ENCODE measurements at regions not wholly inside any gene's neighbourhood (a gene's known extent, or its start where the extent isn't known, plus 50 kb on each side); places are given as distances from the start of the nearest gene placed in this dataset.

DNA sequence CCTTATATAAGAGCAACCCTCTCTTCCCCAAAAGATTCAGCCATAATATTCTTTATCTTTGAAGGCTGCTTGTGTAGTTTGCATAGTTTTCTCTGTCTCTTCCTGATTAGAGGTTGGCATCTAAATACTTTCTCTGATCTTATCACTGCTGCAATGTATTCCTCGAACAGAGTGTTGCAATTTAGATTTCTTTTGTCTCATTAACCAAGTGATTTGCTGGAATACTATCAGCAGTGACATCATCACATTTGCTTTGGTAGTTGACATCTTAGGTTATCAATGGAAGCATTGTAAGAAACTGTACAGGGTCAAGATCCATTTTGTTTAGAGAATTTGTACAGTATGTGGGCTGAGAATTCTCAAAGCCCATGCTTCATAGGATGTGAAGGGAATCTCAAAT lies 72.0 kb upstream of the NEUROD1 start:
- TF ChIP-seq HDAC2 (IDR thresholded peaks at IDR 0.05) (no peak), EP300 (IDR thresholded peaks at IDR 0.05) (no peak), POLR2AphosphoS2 (conservative IDR thresholded peaks at IDR 0.05; ENCODE audit: low read length) (no peak), HOXB5 (CRISPR knock-in tag; IDR thresholded peaks at IDR 0.05) (no peak), ZNF302 (CRISPR knock-in tag; IDR thresholded peaks at IDR 0.05) (no peak)
- TF ChIP-seq, protein P1, sequence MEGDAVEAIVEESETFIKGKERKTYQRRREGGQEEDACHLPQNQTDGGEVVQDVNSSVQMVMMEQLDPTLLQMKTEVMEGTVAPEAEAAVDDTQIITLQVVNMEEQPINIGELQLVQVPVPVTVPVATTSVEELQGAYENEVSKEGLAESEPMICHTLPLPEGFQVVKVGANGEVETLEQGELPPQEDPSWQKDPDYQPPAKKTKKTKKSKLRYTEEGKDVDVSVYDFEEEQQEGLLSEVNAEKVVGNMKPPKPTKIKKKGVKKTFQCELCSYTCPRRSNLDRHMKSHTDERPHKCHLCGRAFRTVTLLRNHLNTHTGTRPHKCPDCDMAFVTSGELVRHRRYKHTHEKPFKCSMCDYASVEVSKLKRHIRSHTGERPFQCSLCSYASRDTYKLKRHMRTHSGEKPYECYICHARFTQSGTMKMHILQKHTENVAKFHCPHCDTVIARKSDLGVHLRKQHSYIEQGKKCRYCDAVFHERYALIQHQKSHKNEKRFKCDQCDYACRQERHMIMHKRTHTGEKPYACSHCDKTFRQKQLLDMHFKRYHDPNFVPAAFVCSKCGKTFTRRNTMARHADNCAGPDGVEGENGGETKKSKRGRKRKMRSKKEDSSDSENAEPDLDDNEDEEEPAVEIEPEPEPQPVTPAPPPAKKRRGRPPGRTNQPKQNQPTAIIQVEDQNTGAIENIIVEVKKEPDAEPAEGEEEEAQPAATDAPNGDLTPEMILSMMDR (IDR thresholded peaks at IDR 0.05), result no peak
- TF ChIP-seq, protein P2, sequence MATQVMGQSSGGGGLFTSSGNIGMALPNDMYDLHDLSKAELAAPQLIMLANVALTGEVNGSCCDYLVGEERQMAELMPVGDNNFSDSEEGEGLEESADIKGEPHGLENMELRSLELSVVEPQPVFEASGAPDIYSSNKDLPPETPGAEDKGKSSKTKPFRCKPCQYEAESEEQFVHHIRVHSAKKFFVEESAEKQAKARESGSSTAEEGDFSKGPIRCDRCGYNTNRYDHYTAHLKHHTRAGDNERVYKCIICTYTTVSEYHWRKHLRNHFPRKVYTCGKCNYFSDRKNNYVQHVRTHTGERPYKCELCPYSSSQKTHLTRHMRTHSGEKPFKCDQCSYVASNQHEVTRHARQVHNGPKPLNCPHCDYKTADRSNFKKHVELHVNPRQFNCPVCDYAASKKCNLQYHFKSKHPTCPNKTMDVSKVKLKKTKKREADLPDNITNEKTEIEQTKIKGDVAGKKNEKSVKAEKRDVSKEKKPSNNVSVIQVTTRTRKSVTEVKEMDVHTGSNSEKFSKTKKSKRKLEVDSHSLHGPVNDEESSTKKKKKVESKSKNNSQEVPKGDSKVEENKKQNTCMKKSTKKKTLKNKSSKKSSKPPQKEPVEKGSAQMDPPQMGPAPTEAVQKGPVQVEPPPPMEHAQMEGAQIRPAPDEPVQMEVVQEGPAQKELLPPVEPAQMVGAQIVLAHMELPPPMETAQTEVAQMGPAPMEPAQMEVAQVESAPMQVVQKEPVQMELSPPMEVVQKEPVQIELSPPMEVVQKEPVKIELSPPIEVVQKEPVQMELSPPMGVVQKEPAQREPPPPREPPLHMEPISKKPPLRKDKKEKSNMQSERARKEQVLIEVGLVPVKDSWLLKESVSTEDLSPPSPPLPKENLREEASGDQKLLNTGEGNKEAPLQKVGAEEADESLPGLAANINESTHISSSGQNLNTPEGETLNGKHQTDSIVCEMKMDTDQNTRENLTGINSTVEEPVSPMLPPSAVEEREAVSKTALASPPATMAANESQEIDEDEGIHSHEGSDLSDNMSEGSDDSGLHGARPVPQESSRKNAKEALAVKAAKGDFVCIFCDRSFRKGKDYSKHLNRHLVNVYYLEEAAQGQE (IDR thresholded peaks at IDR 0.05), result no peak
- TF ChIP-seq, protein P3, sequence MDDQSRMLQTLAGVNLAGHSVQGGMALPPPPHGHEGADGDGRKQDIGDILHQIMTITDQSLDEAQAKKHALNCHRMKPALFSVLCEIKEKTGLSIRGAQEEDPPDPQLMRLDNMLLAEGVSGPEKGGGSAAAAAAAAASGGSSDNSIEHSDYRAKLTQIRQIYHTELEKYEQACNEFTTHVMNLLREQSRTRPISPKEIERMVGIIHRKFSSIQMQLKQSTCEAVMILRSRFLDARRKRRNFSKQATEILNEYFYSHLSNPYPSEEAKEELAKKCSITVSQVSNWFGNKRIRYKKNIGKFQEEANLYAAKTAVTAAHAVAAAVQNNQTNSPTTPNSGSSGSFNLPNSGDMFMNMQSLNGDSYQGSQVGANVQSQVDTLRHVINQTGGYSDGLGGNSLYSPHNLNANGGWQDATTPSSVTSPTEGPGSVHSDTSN (IDR thresholded peaks at IDR 0.05), result no peak
